ENCODE measurements at regions not wholly inside any gene's neighbourhood (a gene's known extent, or its start where the extent isn't known, plus 50 kb on each side); places are given as distances from the start of the nearest gene placed in this dataset.

DNA sequence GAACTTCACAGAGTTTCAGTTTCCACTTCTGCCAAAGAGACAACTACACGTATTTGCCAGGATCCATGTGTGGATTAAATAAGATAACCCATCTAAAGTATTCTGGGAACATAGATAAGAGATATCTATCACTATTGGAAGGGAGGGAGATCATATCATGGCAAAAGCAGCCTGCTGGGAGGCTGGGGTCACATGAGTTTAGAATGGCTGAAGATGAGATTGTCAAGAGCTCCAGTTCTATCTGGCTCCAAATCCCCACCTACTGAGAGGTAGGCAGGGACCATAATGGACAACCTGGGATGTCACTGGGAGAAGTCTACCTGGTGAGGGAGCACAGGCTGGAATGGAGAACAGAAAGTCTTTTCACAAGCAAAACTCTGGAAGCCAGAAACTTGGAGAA lies 192.6 kb upstream of the ST6GAL2 start:
- TF ChIP-seq, protein P1, sequence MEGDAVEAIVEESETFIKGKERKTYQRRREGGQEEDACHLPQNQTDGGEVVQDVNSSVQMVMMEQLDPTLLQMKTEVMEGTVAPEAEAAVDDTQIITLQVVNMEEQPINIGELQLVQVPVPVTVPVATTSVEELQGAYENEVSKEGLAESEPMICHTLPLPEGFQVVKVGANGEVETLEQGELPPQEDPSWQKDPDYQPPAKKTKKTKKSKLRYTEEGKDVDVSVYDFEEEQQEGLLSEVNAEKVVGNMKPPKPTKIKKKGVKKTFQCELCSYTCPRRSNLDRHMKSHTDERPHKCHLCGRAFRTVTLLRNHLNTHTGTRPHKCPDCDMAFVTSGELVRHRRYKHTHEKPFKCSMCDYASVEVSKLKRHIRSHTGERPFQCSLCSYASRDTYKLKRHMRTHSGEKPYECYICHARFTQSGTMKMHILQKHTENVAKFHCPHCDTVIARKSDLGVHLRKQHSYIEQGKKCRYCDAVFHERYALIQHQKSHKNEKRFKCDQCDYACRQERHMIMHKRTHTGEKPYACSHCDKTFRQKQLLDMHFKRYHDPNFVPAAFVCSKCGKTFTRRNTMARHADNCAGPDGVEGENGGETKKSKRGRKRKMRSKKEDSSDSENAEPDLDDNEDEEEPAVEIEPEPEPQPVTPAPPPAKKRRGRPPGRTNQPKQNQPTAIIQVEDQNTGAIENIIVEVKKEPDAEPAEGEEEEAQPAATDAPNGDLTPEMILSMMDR (IDR thresholded peaks at IDR 0.05): no peak
- Mint-ChIP-seq H3K27ac (no peak overlapping the region), H3K9me3 (peaks cover 9% of the 10 kb centered on the region), H3K36me3 (ENCODE audit: low read depth) (no peaks in the 10 kb centered on the region), H3K27me3 (ENCODE audit: low read depth, poor library complexity) (peaks cover 2% of the 10 kb centered on the region), H3K4me3 (no peak overlapping the region), H3K4me1 (no peaks in the 10 kb centered on the region)
- no peak for DNase-seq

DNA sequence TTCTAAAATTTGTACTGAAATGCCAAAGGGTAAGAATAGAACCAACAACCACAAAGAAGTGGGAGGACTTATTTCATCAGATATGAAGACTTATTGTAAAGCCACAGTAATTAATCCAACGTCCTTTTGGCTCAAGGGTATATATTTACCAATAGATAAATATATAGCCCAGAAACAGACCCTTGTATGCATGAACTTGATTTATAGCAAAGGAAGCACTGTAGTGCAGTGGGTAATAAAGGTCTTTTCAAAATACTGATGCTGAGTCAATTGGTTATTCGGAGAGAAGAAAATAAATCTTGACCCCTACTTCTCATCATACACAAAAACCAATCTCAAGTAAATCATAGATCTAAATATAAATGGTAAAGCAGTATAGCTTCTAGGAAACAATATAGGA lies 200.5 kb upstream of the ST6GAL2 start:
- Mint-ChIP-seq H3K27ac (no peak overlapping the region), H3K9me3 (no peaks in the 10 kb centered on the region), H3K27me3 (ENCODE audit: low read depth, poor library complexity) (no peaks in the 10 kb centered on the region), H3K4me1 (no peaks in the 10 kb centered on the region), H3K4me3 (no peak overlapping the region), H3K36me3 (ENCODE audit: low read depth) (no peaks in the 10 kb centered on the region)
- TF ChIP-seq, protein P1 (IDR thresholded peaks at IDR 0.05): no peak
- no peak for DNase-seq

DNA sequence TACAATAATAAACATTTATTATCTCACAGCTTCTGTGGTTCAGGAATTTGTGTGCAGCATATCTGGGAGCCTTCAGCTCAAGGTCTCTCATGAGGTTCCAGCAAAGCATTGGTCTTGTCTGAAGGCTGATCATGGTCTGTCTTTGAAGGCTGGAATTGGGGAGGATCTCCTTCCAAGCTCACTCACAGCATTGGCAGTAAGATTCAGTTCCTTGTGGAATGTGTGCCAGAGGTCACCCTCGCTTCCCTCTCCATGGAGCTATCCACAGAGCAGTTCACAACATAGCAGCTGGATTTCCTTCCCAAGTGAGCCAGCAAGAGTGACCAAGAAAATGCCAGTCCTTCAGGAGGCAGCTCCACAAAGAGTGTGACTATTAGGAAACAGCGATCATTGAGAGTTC lies 202.2 kb upstream of the ST6GAL2 start:
- no peak overlapping the region for H3K27ac Mint-ChIP-seq
- no peaks in the 10 kb centered on the region for H3K4me1 Mint-ChIP-seq
- TF ChIP-seq, protein P1 (IDR thresholded peaks at IDR 0.05): no peak
- no peak overlapping the region for H3K4me3 Mint-ChIP-seq
- H3K27me3 Mint-ChIP-seq (ENCODE audit: low read depth, poor library complexity): no peaks in the 10 kb centered on the region
- no peak for DNase-seq
- H3K36me3 Mint-ChIP-seq (ENCODE audit: low read depth): no peaks in the 10 kb centered on the region
- no peaks in the 10 kb centered on the region for H3K9me3 Mint-ChIP-seq

DNA sequence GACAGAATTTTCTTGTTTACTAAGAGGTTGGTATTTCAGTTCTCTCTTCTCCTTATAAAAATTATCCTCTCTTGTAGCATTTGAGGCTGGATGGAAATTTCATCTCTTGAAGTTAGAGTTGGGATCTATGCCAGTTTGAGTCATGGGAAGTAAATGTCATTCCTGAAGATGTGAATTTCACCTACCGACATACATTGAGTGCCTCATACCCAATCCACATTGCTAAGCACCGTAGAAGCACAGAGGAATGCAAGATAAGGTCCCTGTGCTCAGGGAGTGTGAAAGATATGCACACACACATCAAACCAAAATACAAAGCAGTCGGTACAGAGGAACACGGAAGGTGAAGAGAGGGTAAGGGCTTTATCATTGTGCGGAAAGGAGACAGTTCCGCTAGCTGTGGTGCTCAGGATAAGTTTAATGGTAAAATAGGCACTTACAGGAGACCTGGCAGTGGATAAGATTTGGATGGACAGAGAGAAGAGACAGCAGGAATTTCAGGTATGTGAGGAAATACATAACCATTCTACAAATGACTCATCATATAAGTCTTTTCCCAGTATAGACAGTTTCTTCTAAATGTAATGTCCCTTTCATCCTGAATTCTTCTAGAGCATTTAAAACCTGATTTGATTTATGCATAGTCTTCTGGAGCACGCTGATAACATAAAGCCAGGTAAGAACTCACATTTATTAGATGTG lies 205.3 kb upstream of the ST6GAL2 start:
- no peaks in the 10 kb centered on the region for H3K36me3 Mint-ChIP-seq (ENCODE audit: low read depth)
- DNase-seq: no peak
- no peaks in the 10 kb centered on the region for H3K27me3 Mint-ChIP-seq (ENCODE audit: low read depth, poor library complexity)
- peaks cover 8% of the 10 kb centered on the region for H3K4me1 Mint-ChIP-seq
- H3K27ac Mint-ChIP-seq: peak overlapping the region; percentile 39
- TF ChIP-seq, protein P1 (IDR thresholded peaks at IDR 0.05): no peak
- H3K4me3 Mint-ChIP-seq: no peak overlapping the region
- H3K9me3 Mint-ChIP-seq: no peaks in the 10 kb centered on the region

DNA sequence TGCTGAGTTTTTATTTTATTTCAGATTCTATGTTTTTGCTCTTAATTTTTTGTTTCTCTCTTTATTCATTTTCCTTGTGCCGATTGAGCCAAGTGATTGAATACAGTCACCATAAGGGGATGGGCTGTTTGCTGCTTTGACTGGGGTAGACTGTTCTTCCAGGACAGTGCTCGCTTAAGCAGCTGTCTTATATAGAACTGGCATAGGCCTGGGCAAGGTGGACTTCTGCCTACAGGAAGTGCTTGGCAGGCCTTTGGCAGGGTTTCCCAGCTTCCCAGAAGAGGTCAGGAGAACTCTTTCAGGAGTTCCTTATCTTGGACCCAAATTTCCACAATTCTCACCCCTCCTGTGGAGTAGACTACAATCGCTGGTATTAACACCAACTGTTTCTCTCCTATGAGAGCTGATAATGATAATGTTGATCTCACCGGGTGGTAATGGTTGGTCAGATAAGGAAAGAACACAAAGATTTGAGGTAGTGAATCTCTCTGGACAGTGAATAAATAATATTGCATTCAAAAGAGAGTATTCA lies 207.5 kb upstream of the ST6GAL2 start:
- Mint-ChIP-seq H3K36me3 (ENCODE audit: low read depth) (no peaks in the 10 kb centered on the region), H3K27ac (no peak overlapping the region), H3K4me1 (peaks cover 26% of the 10 kb centered on the region), H3K27me3 (ENCODE audit: low read depth, poor library complexity) (no peaks in the 10 kb centered on the region), H3K9me3 (no peaks in the 10 kb centered on the region), H3K4me3 (no peak overlapping the region)
- no peak for DNase-seq
- TF ChIP-seq, protein P1 (IDR thresholded peaks at IDR 0.05): no peak

DNA sequence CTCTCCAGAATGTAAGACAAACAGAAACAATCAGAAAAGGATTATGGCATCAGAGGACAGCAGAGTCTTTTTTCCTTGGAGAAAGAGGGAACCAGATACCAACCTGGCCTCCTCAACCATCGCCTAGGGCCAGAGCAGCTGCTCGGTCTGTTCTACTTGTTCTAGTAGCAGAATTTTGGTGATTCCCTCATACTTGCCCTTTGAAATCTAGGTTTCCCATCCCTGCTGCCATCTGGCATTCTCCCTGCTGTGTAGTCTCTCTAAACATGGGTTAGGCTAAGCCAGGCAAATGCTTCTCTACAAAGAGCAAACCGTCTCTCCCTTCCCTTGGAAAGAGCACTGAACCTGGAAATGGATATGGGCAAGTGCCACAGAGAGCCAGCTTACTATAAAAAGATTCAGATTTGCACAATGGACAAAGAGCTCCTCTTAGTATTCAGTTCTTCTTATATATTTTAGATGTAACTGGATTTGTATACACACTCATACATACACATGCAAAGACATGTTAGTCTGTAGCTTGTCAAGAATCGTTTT lies 208.6 kb upstream of the ST6GAL2 start:
- Mint-ChIP-seq H3K27me3 (ENCODE audit: low read depth, poor library complexity) (no peaks in the 10 kb centered on the region), H3K36me3 (ENCODE audit: low read depth) (no peaks in the 10 kb centered on the region), H3K4me3 (no peak overlapping the region), H3K4me1 (peaks cover 27% of the 10 kb centered on the region), H3K27ac (no peak overlapping the region), H3K9me3 (no peaks in the 10 kb centered on the region)
- no peak for DNase-seq
- TF ChIP-seq, protein P1 (IDR thresholded peaks at IDR 0.05): no peak

Data from nephron progenitor cell (in vitro differentiated cells).